SK-N-SH (cell line): ENCODE measurements at regions not wholly inside any gene's neighbourhood (a gene's known extent, or its start where the extent isn't known, plus 50 kb on each side); places are given as distances from the start of the nearest gene placed in this dataset.

Source experiments
- CTCF ChIA-PET: fragments of 300-600, 350-600 bp; formaldehyde crosslinking; extraction: SDS; loops from one replicate; lab custom pipeline; 2021; lab: Yijun Ruan, JAX
- POLR2A ChIA-PET: fragments of 350-600 bp; sonication (Branson Sonifier 250); formaldehyde crosslinking; extraction: SDS; loops from one replicate; lab custom pipeline; 2020; ENCODE audit warnings: antibody characterized with exemption, inconsistent platforms; lab: Yijun Ruan, JAX
- DNase-seq: peaks from one replicate; pipeline ENCODE4 v3.0.0; 2012
- H2AFZ ChIP-seq: fragments of 200-600 bp; sonication (generic); 2 replicates; pipeline ENCODE4 v1.8.1; 2016; ENCODE audit warnings: antibody characterized with exemption, mild to moderate bottlenecking, low read depth
- H3F3A ChIP-seq: fragments of 200-600 bp; sonication (generic); replicated peaks from 2 replicates; pipeline ENCODE3; 2016; ENCODE audit warnings: antibody characterized with exemption, mild to moderate bottlenecking; ENCODE audit not compliant: insufficient read depth
- H3K27ac ChIP-seq, 2 experiments: fragments of 200-500 bp in 1 of 2; fragments of 200-600 bp in 1 of 2; sonication (Bioruptor generic) in 1 of 2; sonication (generic), shearing (Covaris generic) in 1 of 2; 2 replicates each; pipeline versions ENCODE4 v1.5.1 to v1.6.1; 2014 to 2016; ENCODE audit warnings: low read depth in 2 of 2, inconsistent platforms in 1 of 2, low read length in 1 of 2, mild to moderate bottlenecking in 1 of 2, mixed read lengths in 1 of 2
- H3K27me3 ChIP-seq: fragments of 200-600 bp; sonication (generic), shearing (Covaris generic); 2 replicates; pipeline ENCODE4 v1.6.1; 2016; ENCODE audit warnings: mixed run types; ENCODE audit not compliant: insufficient read depth
- H3K36me3 ChIP-seq, 2 experiments: fragments of 200-500 bp in 1 of 2; fragments of 200-600 bp in 1 of 2; sonication (Bioruptor generic) in 1 of 2; sonication (generic) in 1 of 2; replicated peaks in 1 of 2; 2 replicates each; pipeline versions ENCODE3 to v1.5.1; 2014 to 2016; ENCODE audit warnings: low read length in 1 of 2, mild to moderate bottlenecking in 1 of 2; ENCODE audit not compliant: insufficient read depth in 2 of 2, control insufficient read depth in 1 of 2
- H3K4me1 ChIP-seq, 2 experiments: fragments of 200-500 bp in 1 of 2; fragments of 200-600 bp in 1 of 2; sonication (Bioruptor generic) in 1 of 2; sonication (generic), shearing (Covaris generic) in 1 of 2; 2 replicates each; pipeline versions ENCODE4 v1.5.1 to v1.6.1; 2014 to 2016; ENCODE audit warnings: low read depth in 1 of 2, low read length in 1 of 2, mixed run types in 1 of 2; ENCODE audit not compliant: insufficient read depth in 2 of 2, control insufficient read depth in 1 of 2
- H3K4me2 ChIP-seq: fragments of 200-600 bp; sonication (generic), shearing (Covaris generic); 2 replicates; pipeline ENCODE4 v1.6.1; 2017; ENCODE audit warnings: mixed run types
- H3K4me3 ChIP-seq, 2 experiments: fragments of 200-500 bp in 1 of 2; fragments of 200-600 bp in 1 of 2; sonication (Bioruptor generic) in 1 of 2; sonication (generic), shearing (Covaris generic) in 1 of 2; 2 replicates each; pipeline versions ENCODE4 v1.5.1 to v1.8.1; 2014 to 2016; ENCODE audit warnings: low read depth in 2 of 2, inconsistent platforms in 1 of 2, low read length in 1 of 2, mild to moderate bottlenecking in 1 of 2, mixed read lengths in 1 of 2, moderate library complexity in 1 of 2
- H3K79me2 ChIP-seq: fragments of 200-600 bp; sonication (generic); 2 replicates; pipeline ENCODE4 v1.8.1; 2017; ENCODE audit warnings: mild to moderate bottlenecking; ENCODE audit not compliant: insufficient read depth
- H3K9ac ChIP-seq: fragments of 200-600 bp; sonication (generic); 2 replicates; pipeline ENCODE4 v1.6.1; 2017; ENCODE audit warnings: mixed run types
- H3K9me2 ChIP-seq: fragments of 200-600 bp; sonication (generic); 2 replicates; pipeline ENCODE4 v1.6.1; 2017; ENCODE audit warnings: mixed run types
- H3K9me3 ChIP-seq: fragments of 200-600 bp; sonication (generic); 2 replicates; pipeline ENCODE4 v1.6.1; 2017; ENCODE audit warnings: mixed run types, mild to moderate bottlenecking, moderate library complexity
- H4K20me1 ChIP-seq: fragments of 200-600 bp; sonication (generic); 2 replicates; pipeline ENCODE4 v1.6.1; 2017; ENCODE audit warnings: mild to moderate bottlenecking, mixed run types; ENCODE audit not compliant: insufficient read depth
- CHD2 ChIP-seq: fragments of 150-350 bp; IDR thresholded peaks from 2 replicates; pipeline ENCODE4 v1.6.1; 2018; ENCODE audit warnings: low read length; ENCODE audit not compliant: partially characterized antibody
- EZH2phosphoT487 ChIP-seq: fragments of 200-600 bp; sonication (generic); IDR thresholded peaks from 2 replicates; pipeline ENCODE4 v1.6.1; 2017; ENCODE audit warnings: low read depth, mixed run types, mild to moderate bottlenecking, antibody characterized with exemption, moderate library complexity, borderline replicate concordance
- FOSL2 ChIP-seq: IDR thresholded peaks from 2 replicates; pipeline ENCODE4 v1.4.0; 2012; ENCODE audit warnings: low read depth, mild to moderate bottlenecking, moderate library complexity, borderline replicate concordance
- GABPA ChIP-seq: IDR thresholded peaks from 2 replicates; pipeline ENCODE4 v1.4.0; 2012; ENCODE audit warnings: low read depth, mild to moderate bottlenecking
- JUND ChIP-seq: IDR thresholded peaks from 2 replicates; pipeline ENCODE4 v1.4.0; 2012
- MXI1 ChIP-seq: IDR thresholded peaks from 2 replicates; pipeline ENCODE4 v1.6.1; 2012; ENCODE audit warnings: mild to moderate bottlenecking, low read depth, low read length, improper control_type of control experiment
- RAD21 ChIP-seq: IDR thresholded peaks from 2 replicates; pipeline ENCODE4 v1.6.1; 2012; ENCODE audit warnings: mild to moderate bottlenecking, low read length
- RCOR1 ChIP-seq: fragments of 150-350 bp; IDR thresholded peaks from 2 replicates; pipeline ENCODE4 v1.6.1; 2017; ENCODE audit warnings: antibody characterized with exemption, low read length
- SIN3A ChIP-seq: IDR thresholded peaks from 2 replicates; pipeline ENCODE4 v1.6.1; 2012; ENCODE audit warnings: low read depth, mild to moderate bottlenecking, low read length, moderate library complexity, borderline replicate concordance
- TAF1 ChIP-seq: IDR thresholded peaks from 2 replicates; pipeline ENCODE4 v1.6.1; 2012; ENCODE audit warnings: low read depth, mild to moderate bottlenecking, low read length, moderate library complexity, borderline replicate concordance
- TCF12 ChIP-seq: IDR thresholded peaks from 2 replicates; pipeline ENCODE4 v1.4.0; 2012
- TEAD4 ChIP-seq: IDR thresholded peaks from 2 replicates; pipeline ENCODE4 v1.4.0; 2012; ENCODE audit warnings: mild to moderate bottlenecking, borderline replicate concordance; ENCODE audit not compliant: insufficient read depth
- YY1 ChIP-seq: IDR thresholded peaks from 2 replicates; pipeline ENCODE4 v1.4.0; 2012; ENCODE audit warnings: low read depth, mild to moderate bottlenecking
- TF ChIP-seq, protein P1 (sequence below): IDR thresholded peaks from 2 replicates; pipeline ENCODE4 v1.4.0; 2012; ENCODE audit warnings: low read depth, borderline replicate concordance
- TF ChIP-seq, protein P2 (sequence below): IDR thresholded peaks from 2 replicates; pipeline ENCODE4 v1.4.0; 2012; ENCODE audit warnings: low read depth, borderline replicate concordance
- TF ChIP-seq, protein P3 (sequence below): IDR thresholded peaks from 2 replicates; pipeline ENCODE4; 2012
- TF ChIP-seq, protein P4 (sequence below): fragments of 150-350 bp; IDR thresholded peaks from 2 replicates; pipeline ENCODE4 v1.6.1; 2016; ENCODE audit warnings: mild to moderate bottlenecking, low read depth, low read length
- TF ChIP-seq, protein P5 (sequence below): IDR thresholded peaks from 2 replicates; pipeline ENCODE4 v1.6.1; 2012; ENCODE audit warnings: mild to moderate bottlenecking, low read depth, low read length, moderate library complexity
- TF ChIP-seq, protein P6 (sequence below): fragments of 150-350 bp; IDR thresholded peaks from 2 replicates; pipeline ENCODE4 v1.6.1; 2017; ENCODE audit warnings: antibody characterized with exemption, low read length, low read depth, borderline replicate concordance

DNA sequence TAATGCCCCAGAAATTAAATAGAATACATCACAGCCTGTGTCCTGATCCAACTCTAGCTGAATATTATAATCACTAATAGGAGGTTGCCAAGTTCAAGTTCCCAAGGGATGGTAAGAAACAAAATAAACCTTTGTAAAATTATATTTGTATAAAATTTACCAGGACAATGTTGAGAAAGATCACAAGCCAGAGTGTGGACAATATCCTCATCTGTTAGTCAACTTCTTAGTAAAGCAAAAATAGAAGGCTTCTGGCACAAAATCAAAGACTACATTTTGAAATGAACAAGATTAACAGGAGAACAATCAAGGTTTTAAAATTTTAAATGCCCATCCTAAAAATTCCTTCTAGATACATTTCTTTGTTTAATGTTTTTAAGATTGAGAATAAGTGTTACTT lies 290.4 kb upstream of the HSF2 start:
- H3K9ac ChIP-seq, result no peak overlapping the region
- no peaks in the 10 kb centered on the region for H3K9me2 ChIP-seq
- H3K4me2 ChIP-seq, result no peak overlapping the region
- no peaks in the 10 kb centered on the region for H3K27me3 ChIP-seq
- POLR2A ChIA-PET, result no interaction called here
- CTCF ChIA-PET, result no interaction called here
- no peak overlapping the region for H2AFZ ChIP-seq
- H3K4me1 ChIP-seq, result no peaks in the 10 kb centered on the region
- no peaks in the 10 kb centered on the region for H3K79me2 ChIP-seq
- no peak overlapping the region for H3K27ac ChIP-seq
- no peak for TF ChIP-seq CHD2
- TF ChIP-seq, protein P1, sequence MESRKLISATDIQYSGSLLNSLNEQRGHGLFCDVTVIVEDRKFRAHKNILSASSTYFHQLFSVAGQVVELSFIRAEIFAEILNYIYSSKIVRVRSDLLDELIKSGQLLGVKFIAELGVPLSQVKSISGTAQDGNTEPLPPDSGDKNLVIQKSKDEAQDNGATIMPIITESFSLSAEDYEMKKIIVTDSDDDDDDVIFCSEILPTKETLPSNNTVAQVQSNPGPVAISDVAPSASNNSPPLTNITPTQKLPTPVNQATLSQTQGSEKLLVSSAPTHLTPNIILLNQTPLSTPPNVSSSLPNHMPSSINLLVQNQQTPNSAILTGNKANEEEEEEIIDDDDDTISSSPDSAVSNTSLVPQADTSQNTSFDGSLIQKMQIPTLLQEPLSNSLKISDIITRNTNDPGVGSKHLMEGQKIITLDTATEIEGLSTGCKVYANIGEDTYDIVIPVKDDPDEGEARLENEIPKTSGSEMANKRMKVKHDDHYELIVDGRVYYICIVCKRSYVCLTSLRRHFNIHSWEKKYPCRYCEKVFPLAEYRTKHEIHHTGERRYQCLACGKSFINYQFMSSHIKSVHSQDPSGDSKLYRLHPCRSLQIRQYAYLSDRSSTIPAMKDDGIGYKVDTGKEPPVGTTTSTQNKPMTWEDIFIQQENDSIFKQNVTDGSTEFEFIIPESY, result no peak
- TF ChIP-seq, protein P2, sequence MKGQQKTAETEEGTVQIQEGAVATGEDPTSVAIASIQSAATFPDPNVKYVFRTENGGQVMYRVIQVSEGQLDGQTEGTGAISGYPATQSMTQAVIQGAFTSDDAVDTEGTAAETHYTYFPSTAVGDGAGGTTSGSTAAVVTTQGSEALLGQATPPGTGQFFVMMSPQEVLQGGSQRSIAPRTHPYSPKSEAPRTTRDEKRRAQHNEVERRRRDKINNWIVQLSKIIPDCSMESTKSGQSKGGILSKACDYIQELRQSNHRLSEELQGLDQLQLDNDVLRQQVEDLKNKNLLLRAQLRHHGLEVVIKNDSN, result no peak
- no peak for TF ChIP-seq TEAD4
- no peak for TF ChIP-seq EZH2phosphoT487
- no peak for TF ChIP-seq TCF12
- TF ChIP-seq TAF1, result no peak
- TF ChIP-seq RCOR1, result no peak
- TF ChIP-seq, protein P3, sequence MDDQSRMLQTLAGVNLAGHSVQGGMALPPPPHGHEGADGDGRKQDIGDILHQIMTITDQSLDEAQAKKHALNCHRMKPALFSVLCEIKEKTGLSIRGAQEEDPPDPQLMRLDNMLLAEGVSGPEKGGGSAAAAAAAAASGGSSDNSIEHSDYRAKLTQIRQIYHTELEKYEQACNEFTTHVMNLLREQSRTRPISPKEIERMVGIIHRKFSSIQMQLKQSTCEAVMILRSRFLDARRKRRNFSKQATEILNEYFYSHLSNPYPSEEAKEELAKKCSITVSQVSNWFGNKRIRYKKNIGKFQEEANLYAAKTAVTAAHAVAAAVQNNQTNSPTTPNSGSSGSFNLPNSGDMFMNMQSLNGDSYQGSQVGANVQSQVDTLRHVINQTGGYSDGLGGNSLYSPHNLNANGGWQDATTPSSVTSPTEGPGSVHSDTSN, result no peak
- TF ChIP-seq, protein P4, sequence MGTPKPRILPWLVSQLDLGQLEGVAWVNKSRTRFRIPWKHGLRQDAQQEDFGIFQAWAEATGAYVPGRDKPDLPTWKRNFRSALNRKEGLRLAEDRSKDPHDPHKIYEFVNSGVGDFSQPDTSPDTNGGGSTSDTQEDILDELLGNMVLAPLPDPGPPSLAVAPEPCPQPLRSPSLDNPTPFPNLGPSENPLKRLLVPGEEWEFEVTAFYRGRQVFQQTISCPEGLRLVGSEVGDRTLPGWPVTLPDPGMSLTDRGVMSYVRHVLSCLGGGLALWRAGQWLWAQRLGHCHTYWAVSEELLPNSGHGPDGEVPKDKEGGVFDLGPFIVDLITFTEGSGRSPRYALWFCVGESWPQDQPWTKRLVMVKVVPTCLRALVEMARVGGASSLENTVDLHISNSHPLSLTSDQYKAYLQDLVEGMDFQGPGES, result no peak
- TF ChIP-seq SIN3A, result no peak
- no peak for TF ChIP-seq FOSL2
- TF ChIP-seq RAD21, result no peak
- TF ChIP-seq, protein P5, sequence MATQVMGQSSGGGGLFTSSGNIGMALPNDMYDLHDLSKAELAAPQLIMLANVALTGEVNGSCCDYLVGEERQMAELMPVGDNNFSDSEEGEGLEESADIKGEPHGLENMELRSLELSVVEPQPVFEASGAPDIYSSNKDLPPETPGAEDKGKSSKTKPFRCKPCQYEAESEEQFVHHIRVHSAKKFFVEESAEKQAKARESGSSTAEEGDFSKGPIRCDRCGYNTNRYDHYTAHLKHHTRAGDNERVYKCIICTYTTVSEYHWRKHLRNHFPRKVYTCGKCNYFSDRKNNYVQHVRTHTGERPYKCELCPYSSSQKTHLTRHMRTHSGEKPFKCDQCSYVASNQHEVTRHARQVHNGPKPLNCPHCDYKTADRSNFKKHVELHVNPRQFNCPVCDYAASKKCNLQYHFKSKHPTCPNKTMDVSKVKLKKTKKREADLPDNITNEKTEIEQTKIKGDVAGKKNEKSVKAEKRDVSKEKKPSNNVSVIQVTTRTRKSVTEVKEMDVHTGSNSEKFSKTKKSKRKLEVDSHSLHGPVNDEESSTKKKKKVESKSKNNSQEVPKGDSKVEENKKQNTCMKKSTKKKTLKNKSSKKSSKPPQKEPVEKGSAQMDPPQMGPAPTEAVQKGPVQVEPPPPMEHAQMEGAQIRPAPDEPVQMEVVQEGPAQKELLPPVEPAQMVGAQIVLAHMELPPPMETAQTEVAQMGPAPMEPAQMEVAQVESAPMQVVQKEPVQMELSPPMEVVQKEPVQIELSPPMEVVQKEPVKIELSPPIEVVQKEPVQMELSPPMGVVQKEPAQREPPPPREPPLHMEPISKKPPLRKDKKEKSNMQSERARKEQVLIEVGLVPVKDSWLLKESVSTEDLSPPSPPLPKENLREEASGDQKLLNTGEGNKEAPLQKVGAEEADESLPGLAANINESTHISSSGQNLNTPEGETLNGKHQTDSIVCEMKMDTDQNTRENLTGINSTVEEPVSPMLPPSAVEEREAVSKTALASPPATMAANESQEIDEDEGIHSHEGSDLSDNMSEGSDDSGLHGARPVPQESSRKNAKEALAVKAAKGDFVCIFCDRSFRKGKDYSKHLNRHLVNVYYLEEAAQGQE, result no peak
- TF ChIP-seq JUND, result no peak
- TF ChIP-seq, protein P6, sequence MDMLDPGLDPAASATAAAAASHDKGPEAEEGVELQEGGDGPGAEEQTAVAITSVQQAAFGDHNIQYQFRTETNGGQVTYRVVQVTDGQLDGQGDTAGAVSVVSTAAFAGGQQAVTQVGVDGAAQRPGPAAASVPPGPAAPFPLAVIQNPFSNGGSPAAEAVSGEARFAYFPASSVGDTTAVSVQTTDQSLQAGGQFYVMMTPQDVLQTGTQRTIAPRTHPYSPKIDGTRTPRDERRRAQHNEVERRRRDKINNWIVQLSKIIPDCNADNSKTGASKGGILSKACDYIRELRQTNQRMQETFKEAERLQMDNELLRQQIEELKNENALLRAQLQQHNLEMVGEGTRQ, result no peak
- no peak for TF ChIP-seq MXI1
- no peak for TF ChIP-seq YY1
- no peak for TF ChIP-seq GABPA
- TF ChIP-seq, all 33 proteins: peak for 0
- Histone ChIP-seq H3K9me3 (no peaks in the 10 kb centered on the region), H4K20me1 (no peaks in the 10 kb centered on the region), H3K36me3 (no peaks in the 10 kb centered on the region), H3F3A (no peaks in the 10 kb centered on the region), H3K4me3 (no peak overlapping the region)
- no peak for DNase-seq
